Neural cell (in vitro differentiated cells): ENCODE measurements at regions not wholly inside any gene's neighbourhood (a gene's known extent, or its start where the extent isn't known, plus 50 kb on each side); places are given as distances from the start of the nearest gene placed in this dataset.

Experiments
- H2AFZ ChIP-seq: fragments of 200-600, 300-800 bp; sonication (generic), shearing (Covaris generic); 2 replicates; pipeline ENCODE4 v1.6.0; 2014; ENCODE audit warnings: low read depth, mild to moderate bottlenecking, antibody characterized with exemption, low read length, moderate library complexity
- H3F3A ChIP-seq: fragments of 200-600 bp; shearing (Covaris generic); 2 replicates; pipeline ENCODE4 v1.6.1; 2016; ENCODE audit warnings: mild to moderate bottlenecking, moderate library complexity, mixed read lengths, antibody characterized with exemption, low read length; ENCODE audit not compliant: insufficient read depth, poor library complexity, severe bottlenecking
- H3K27ac ChIP-seq: fragments of 200-600, 300-800 bp; sonication (generic), shearing (Covaris generic); 2 replicates; pipeline ENCODE4 v1.5.1; 2014; ENCODE audit warnings: mild to moderate bottlenecking, low read length, moderate library complexity
- H3K27me3 ChIP-seq: fragments of 300-800, 200-600 bp; sonication (generic), shearing (Covaris generic); 2 replicates; pipeline ENCODE4 v1.6.0; 2014; ENCODE audit warnings: mild to moderate bottlenecking, low read depth, low read length, moderate library complexity; ENCODE audit not compliant: insufficient read depth
- H3K36me3 ChIP-seq: fragments of 300-800, 200-600 bp; sonication (generic), shearing (Covaris generic); 2 replicates; pipeline ENCODE4 v1.5.1; 2014; ENCODE audit warnings: mild to moderate bottlenecking, antibody characterized with exemption, low read length, moderate library complexity; ENCODE audit not compliant: insufficient read depth
- H3K4me2 ChIP-seq: fragments of 300-800, 200-600 bp; sonication (generic), shearing (Covaris generic); 2 replicates; pipeline ENCODE4 v1.6.0; 2014; ENCODE audit warnings: mild to moderate bottlenecking, low read length
- H3K4me3 ChIP-seq: fragments of 300-800, 200-600 bp; sonication (generic), shearing (Covaris generic); 2 replicates; pipeline ENCODE4 v1.5.1; 2014; ENCODE audit warnings: mild to moderate bottlenecking, low read length, moderate library complexity
- H3K79me2 ChIP-seq: fragments of 200-600 bp; shearing (Covaris generic); replicated peaks from 2 replicates; pipeline ENCODE4 v1.6.0; 2014; ENCODE audit warnings: mild to moderate bottlenecking, low read length, moderate library complexity; ENCODE audit not compliant: insufficient read depth
- H3K9ac ChIP-seq: fragments of 300-800, 200-600 bp; sonication (generic), shearing (Covaris generic); 2 replicates; pipeline ENCODE4 v1.6.1; 2016; ENCODE audit warnings: mild to moderate bottlenecking, low read length, mixed read lengths
- H3K9me2 ChIP-seq: fragments of 200-600 bp; shearing (Covaris generic); 2 replicates; pipeline ENCODE4 v1.6.1; 2016; ENCODE audit warnings: mild to moderate bottlenecking, low read length, mixed read lengths; ENCODE audit not compliant: insufficient read depth
- H3K9me3 ChIP-seq: fragments of 200-600, 300-800 bp; sonication (generic), shearing (Covaris generic); 2 replicates; pipeline ENCODE4 v1.6.1; 2016; ENCODE audit warnings: mild to moderate bottlenecking, mixed run types, low read length, moderate library complexity, mixed read lengths
- H4K20me1 ChIP-seq: fragments of 200-600 bp; shearing (Covaris generic); 2 replicates; pipeline ENCODE4 v1.6.1; 2016; ENCODE audit warnings: mild to moderate bottlenecking, mixed run types; ENCODE audit not compliant: insufficient read depth
- CTCF ChIP-seq: fragments of 450-650 bp; IDR thresholded peaks from 2 replicates; pipeline ENCODE4 v1.5.1; 2014; ENCODE audit warnings: antibody characterized with exemption, mild to moderate bottlenecking, moderate library complexity; ENCODE audit not compliant: poor library complexity, severe bottlenecking
- EP300 ChIP-seq: fragments of 450-650 bp; conservative IDR thresholded peaks from 2 replicates; pipeline ENCODE4 v1.6.1; 2014; ENCODE audit warnings: antibody characterized with exemption, mild to moderate bottlenecking, moderate library complexity; ENCODE audit not compliant: poor library complexity, severe bottlenecking
- EZH2 ChIP-seq: fragments of 200-600, 300-800 bp; shearing (Covaris generic), sonication (generic); IDR thresholded peaks from 2 replicates; pipeline ENCODE4 v1.6.1; 2014; ENCODE audit warnings: antibody characterized with exemption, low read length, borderline replicate concordance, mild to moderate bottlenecking; ENCODE audit not compliant: insufficient read depth, poor library complexity, severe bottlenecking
- MXI1 ChIP-seq: fragments of 450-650 bp; conservative IDR thresholded peaks from 2 replicates; pipeline ENCODE4 v1.6.1; 2014; ENCODE audit warnings: antibody characterized with exemption, mild to moderate bottlenecking; ENCODE audit not compliant: poor library complexity, severe bottlenecking
- POLR2AphosphoS5 ChIP-seq: IDR thresholded peaks from 2 replicates; pipeline ENCODE4 v1.6.1; 2012
- RAD21 ChIP-seq: fragments of 450-650 bp; conservative IDR thresholded peaks from 2 replicates; pipeline ENCODE4 v1.6.1; 2014; ENCODE audit warnings: antibody characterized with exemption, mild to moderate bottlenecking, moderate library complexity
- REST ChIP-seq: IDR thresholded peaks from 2 replicates; pipeline ENCODE4 v1.6.1; 2012; ENCODE audit warnings: borderline replicate concordance
- SMC3 ChIP-seq: fragments of 450-650 bp; conservative IDR thresholded peaks from 2 replicates; pipeline ENCODE4 v1.6.1; 2014; ENCODE audit warnings: antibody characterized with exemption, mild to moderate bottlenecking, moderate library complexity; ENCODE audit not compliant: poor library complexity
- TAF1 ChIP-seq: IDR thresholded peaks from 2 replicates; pipeline ENCODE4 v1.6.1; 2012; ENCODE audit warnings: low read depth

GRCh38 chr15:98385752-98386381 lies 262.5 kb upstream of the IGF1R start:
- no peak overlapping the region for H3K4me3 ChIP-seq
- H3F3A ChIP-seq, result no peaks in the 10 kb centered on the region
- H3K27ac ChIP-seq, result no peak overlapping the region
- no peak overlapping the region for H3K9ac ChIP-seq
- no peak overlapping the region for H2AFZ ChIP-seq
- H3K9me3 ChIP-seq, result no peaks in the 10 kb centered on the region
- no peaks in the 10 kb centered on the region for H3K79me2 ChIP-seq
- no peak overlapping the region for H3K4me2 ChIP-seq
- TF ChIP-seq POLR2AphosphoS5 (no peak), REST (no peak), EZH2 (no peak), TAF1 (no peak), SMC3 (no peak), RAD21 (no peak), EP300 (no peak), MXI1 (no peak), CTCF (no peak)
- no peaks in the 10 kb centered on the region for H4K20me1 ChIP-seq
- H3K27me3 ChIP-seq, result no peaks in the 10 kb centered on the region
- no peaks in the 10 kb centered on the region for H3K9me2 ChIP-seq
- H3K36me3 ChIP-seq, result no peaks in the 10 kb centered on the region

GRCh38 chr15:98386561-98386960 lies 261.8 kb upstream of the IGF1R start:
- Histone ChIP-seq H2AFZ (no peak overlapping the region), H3K27me3 (no peaks in the 10 kb centered on the region), H3K9ac (no peak overlapping the region), H3F3A (no peaks in the 10 kb centered on the region), H3K79me2 (no peaks in the 10 kb centered on the region), H4K20me1 (no peaks in the 10 kb centered on the region), H3K9me2 (no peaks in the 10 kb centered on the region), H3K27ac (no peak overlapping the region), H3K4me3 (no peak overlapping the region), H3K9me3 (no peaks in the 10 kb centered on the region), H3K36me3 (no peaks in the 10 kb centered on the region), H3K4me2 (no peak overlapping the region)
- TF ChIP-seq MXI1, result no peak
- no peak for TF ChIP-seq EP300
- TF ChIP-seq RAD21, result no peak
- TF ChIP-seq REST, result no peak
- TF ChIP-seq POLR2AphosphoS5, result no peak
- no peak for TF ChIP-seq TAF1
- TF ChIP-seq SMC3, result no peak
- TF ChIP-seq CTCF, result no peak
- no peak for TF ChIP-seq EZH2
